Activated CD8-positive, alpha-beta T cell treated with anti-CD3 and anti-CD28 coated beads, Interleukin-2, amount 10 ng/mL, durations not matched to agents 7 days and 5 days (primary cell): ENCODE measurements at regions not wholly inside any gene's neighbourhood (a gene's known extent, or its start where the extent isn't known, plus 50 kb on each side); places are given as distances from the start of the nearest gene placed in this dataset.

Experiments
- ATAC-seq: fragments of 150-1000 bp; cut with Tn5 transposase; one replicate; pipeline ENCODE4 v1.10.0; 2021; ENCODE audit warnings: moderate library complexity
- CTCF ChIA-PET: fragments of 350-600 bp; sonication (Branson Sonifier 250); formaldehyde crosslinking; loops from one replicate; lab custom pipeline; 2021; ENCODE audit warnings: antibody characterized with exemption; lab: Charles Lee
- POLR2A ChIA-PET: fragments of 350-600 bp; sonication (Branson Sonifier 250); formaldehyde crosslinking; loops from one replicate; lab custom pipeline; 2021; ENCODE audit warnings: antibody characterized with exemption; lab: Charles Lee
- DNase-seq: peaks from one replicate; pipeline ENCODE4 v3.0.0-alpha.2; 2020
- H3K27ac Mint-ChIP-seq: one replicate; pipeline ENCODE4 v1.8.0; 2021; ENCODE audit warnings: mild to moderate bottlenecking, mixed read lengths
- H3K27me3 Mint-ChIP-seq: one replicate; pipeline ENCODE4 v1.8.0; 2021; ENCODE audit warnings: low read depth, mixed read lengths
- H3K36me3 Mint-ChIP-seq: one replicate; pipeline ENCODE4 v1.8.0; 2021; ENCODE audit warnings: low read depth, mixed read lengths
- H3K4me1 Mint-ChIP-seq: one replicate; pipeline ENCODE4 v1.8.0; 2021; ENCODE audit warnings: low read depth, mixed read lengths
- H3K4me3 Mint-ChIP-seq: one replicate; pipeline ENCODE4 v1.8.0; 2021; ENCODE audit warnings: mild to moderate bottlenecking, mixed read lengths
- H3K9me3 Mint-ChIP-seq: one replicate; pipeline ENCODE4 v1.8.0; 2022; ENCODE audit warnings: mixed read lengths; ENCODE audit not compliant: insufficient read depth

DNA sequence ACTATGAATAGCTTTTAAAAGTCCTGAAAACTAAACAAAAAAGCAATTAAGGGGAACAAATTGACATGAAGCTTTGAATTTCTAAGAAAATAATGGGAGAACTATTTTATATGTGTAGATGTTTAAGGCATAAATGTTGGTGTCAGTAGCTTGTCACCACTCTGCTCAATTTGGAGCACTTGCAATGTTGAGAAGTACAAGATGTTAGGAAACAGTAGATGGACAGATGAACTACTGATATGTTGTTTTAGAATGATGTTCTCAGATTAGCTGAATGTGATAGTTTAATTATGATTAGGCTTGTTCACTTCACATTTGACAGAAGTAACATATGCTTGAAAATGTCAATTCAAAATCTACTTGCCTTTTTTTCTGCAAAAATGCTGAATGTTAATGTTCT is 525.7 kb upstream of the IGFBP7 start:
- Mint-ChIP-seq H3K4me3 (no peak overlapping the region), H3K9me3 (no peaks in the 10 kb centered on the region), H3K27me3 (no peaks in the 10 kb centered on the region), H3K27ac (no peak overlapping the region), H3K4me1 (no peaks in the 10 kb centered on the region), H3K36me3 (no peaks in the 10 kb centered on the region)
- ChIA-PET POLR2A (no interaction called here), CTCF (no interaction called here)
- DNase-seq = no peak
- ATAC-seq = no peak

DNA sequence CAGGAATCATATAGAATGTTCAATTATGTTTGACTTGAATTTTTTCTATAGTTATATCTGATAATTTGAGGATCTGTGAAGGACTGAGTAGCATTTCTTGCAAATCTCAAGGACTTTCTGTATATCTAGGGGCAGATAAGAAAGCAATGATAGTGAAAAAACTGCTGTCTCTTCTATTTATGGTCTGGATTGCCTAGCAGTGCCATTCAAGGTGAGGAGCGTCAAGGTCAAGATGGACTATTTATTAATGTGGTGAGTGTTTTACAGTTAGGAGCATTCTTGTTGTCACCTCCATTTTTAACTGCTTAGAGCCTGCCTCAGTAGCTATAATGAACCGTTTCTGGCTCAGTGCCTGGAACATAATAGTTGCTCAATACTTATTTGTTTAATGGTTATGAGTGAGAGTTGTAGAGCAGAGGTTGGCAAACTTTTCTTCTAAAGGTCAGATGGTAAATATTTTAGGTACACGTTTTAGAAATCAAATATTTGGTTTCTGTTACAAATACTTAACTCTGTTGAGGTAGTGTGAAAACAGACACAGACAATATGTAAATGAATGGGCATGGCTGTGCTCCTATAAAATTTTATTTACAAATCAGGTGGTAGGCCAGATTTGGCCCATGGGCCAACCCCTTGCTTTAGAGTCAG is 523.2 kb upstream of the IGFBP7 start:
- Mint-ChIP-seq H3K4me1 (no peaks in the 10 kb centered on the region), H3K9me3 (no peaks in the 10 kb centered on the region), H3K27me3 (no peaks in the 10 kb centered on the region), H3K4me3 (no peak overlapping the region), H3K36me3 (no peaks in the 10 kb centered on the region), H3K27ac (no peak overlapping the region)
- ATAC-seq (no peak), DNase-seq (no peak)
- POLR2A ChIA-PET = no interaction called here
- CTCF ChIA-PET = no interaction called here

DNA sequence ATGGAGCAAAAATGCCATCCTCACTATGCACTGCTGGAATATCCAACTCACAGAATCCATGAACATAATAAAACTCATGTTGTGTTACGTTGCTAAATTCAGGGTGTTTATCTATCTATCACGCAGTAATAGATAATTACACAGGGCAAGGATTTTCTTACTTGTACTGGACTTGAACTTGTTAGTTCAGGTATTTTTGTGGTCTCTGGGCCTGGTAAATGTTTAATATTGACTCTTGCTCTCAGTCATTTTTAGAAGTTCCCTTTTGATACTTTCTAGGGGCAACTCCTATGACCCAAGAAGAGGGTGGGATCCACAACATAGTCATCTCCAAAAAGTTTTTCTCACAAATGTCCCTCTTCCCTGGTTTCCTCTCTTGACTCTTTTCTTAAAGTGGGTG is 522.4 kb upstream of the IGFBP7 start:
- POLR2A ChIA-PET = no interaction called here
- H3K4me3 Mint-ChIP-seq = no peak overlapping the region
- no peaks in the 10 kb centered on the region for H3K4me1 Mint-ChIP-seq
- H3K9me3 Mint-ChIP-seq = no peaks in the 10 kb centered on the region
- H3K27ac Mint-ChIP-seq = no peak overlapping the region
- no peaks in the 10 kb centered on the region for H3K27me3 Mint-ChIP-seq
- DNase-seq (no peak), ATAC-seq (no peak)
- CTCF ChIA-PET = no interaction called here
- H3K36me3 Mint-ChIP-seq = no peaks in the 10 kb centered on the region

DNA sequence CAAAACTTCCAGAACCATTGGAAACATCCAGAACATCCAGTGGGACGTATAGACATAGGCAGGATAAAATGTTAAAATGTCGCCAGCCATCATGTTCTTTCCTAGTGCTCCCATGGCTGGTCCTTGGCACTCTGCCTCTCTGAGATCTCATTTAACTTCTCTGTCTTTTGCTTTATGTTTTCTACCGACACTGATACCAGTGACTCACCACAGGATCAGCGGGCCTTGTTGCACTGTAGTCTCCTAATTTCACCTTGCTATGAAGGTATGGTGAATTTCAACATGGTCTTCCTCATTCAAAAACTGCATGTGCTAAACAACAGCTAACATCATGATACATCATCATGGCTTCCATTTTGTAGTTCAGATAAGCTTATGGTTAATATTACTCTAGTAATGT is 521.0 kb upstream of the IGFBP7 start:
- Mint-ChIP-seq H3K4me1 (no peaks in the 10 kb centered on the region), H3K27ac (no peak overlapping the region), H3K27me3 (no peaks in the 10 kb centered on the region), H3K4me3 (no peak overlapping the region), H3K36me3 (no peaks in the 10 kb centered on the region), H3K9me3 (no peaks in the 10 kb centered on the region)
- ATAC-seq (no peak), DNase-seq (no peak)
- ChIA-PET POLR2A (no interaction called here), CTCF (no interaction called here)

DNA sequence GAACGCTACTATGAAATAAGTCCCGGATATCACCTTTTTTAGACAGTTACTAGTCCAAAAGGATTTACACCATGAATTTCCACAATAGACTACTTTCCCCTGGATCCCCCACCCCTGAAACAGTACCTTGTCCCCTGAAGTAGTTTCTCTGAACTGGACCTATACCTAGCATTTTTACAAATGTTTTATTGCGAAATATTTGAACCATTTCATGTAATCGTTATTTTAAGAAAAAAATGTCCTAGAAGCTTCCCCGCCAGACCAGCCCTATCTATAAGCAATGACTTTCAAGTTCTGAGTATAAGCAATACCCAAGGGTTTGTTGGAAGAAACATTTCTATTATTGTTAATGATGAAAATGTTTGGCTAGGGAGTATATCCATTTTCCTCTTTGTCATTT is 517.8 kb upstream of the IGFBP7 start:
- Mint-ChIP-seq H3K36me3 (no peaks in the 10 kb centered on the region), H3K4me3 (no peak overlapping the region), H3K9me3 (peaks cover 4% of the 10 kb centered on the region), H3K27me3 (no peaks in the 10 kb centered on the region), H3K4me1 (no peaks in the 10 kb centered on the region), H3K27ac (no peak overlapping the region)
- DNase-seq (no peak), ATAC-seq (no peak)
- ChIA-PET POLR2A (interaction anchor here (0.6 kb wide), 1 partner anchor 1494 kb away, joined by 4 read pairs; no protein-coding TSS in a partner anchor), CTCF (no interaction called here)

DNA sequence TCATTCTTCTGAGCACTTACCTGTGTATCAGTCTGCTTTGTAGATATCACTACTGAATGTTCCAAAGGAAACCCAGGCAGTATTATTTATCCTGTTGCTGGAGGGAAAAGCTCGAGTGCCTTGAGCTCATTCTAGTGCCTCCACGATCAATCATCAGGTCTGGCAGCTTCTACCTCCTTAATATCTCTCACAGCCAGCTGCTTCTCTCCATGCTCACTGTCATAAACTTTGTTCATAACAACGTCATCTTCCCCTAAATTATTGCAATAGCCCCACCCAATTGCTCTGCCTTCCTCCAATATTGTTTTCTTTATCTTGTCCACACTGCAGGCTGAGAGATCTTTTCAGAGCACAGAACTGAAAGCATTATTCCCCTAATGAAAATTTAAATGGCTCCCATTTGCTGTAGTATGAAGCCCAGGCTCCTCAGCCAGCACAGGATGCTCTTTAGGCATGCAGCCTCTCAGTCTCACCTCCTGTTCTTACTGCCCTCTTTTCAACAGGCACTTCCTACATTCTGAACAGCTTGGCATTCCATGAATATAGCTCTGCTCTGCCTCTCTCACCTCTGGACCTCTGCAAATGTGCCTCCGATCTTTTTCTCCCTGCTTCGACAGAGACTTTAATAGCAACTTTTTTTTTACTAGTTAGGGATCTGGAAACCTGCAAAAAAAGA is 504.2 kb upstream of the IGFBP7 start:
- H3K27me3 Mint-ChIP-seq = no peaks in the 10 kb centered on the region
- ChIA-PET POLR2A (no interaction called here), CTCF (no interaction called here)
- no peak overlapping the region for H3K4me3 Mint-ChIP-seq
- no peak overlapping the region for H3K27ac Mint-ChIP-seq
- no peak for ATAC-seq
- no peaks in the 10 kb centered on the region for H3K9me3 Mint-ChIP-seq
- H3K36me3 Mint-ChIP-seq = no peaks in the 10 kb centered on the region
- no peak for DNase-seq
- H3K4me1 Mint-ChIP-seq = no peaks in the 10 kb centered on the region

DNA sequence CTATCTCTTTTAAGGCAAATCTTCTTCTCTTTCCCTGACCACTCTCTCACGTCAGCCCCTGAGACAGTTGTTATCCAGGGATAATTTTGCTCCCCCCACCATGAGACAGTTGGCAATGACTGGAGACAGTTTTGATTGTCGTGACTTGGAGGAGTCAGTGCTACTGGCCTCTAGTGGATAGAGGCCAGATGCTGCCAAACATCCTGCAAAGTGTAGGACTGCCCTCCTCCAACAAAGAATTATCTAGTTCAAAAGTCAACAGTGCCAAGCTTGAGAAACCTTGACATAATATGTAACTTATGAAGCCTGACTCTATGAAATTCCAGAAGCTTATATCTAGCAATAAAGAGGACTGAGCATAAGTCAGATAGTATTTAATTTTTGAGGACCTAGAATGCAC is 502.1 kb upstream of the IGFBP7 start:
- Mint-ChIP-seq H3K27me3 (no peaks in the 10 kb centered on the region), H3K36me3 (no peaks in the 10 kb centered on the region), H3K4me1 (no peaks in the 10 kb centered on the region), H3K27ac (no peak overlapping the region), H3K9me3 (no peaks in the 10 kb centered on the region), H3K4me3 (no peak overlapping the region)
- ChIA-PET POLR2A (no interaction called here), CTCF (no interaction called here)
- ATAC-seq (no peak), DNase-seq (no peak)

GRCh38 chr4:57607566-57608180 is 497.5 kb upstream of the IGFBP7 start:
- Mint-ChIP-seq H3K36me3 (no peaks in the 10 kb centered on the region), H3K27me3 (no peaks in the 10 kb centered on the region), H3K4me1 (no peaks in the 10 kb centered on the region), H3K9me3 (no peaks in the 10 kb centered on the region), H3K4me3 (no peak overlapping the region), H3K27ac (no peak overlapping the region)
- CTCF ChIA-PET = no interaction called here
- ATAC-seq (no peak), DNase-seq (no peak)
- POLR2A ChIA-PET = no interaction called here

- H3K4me1 Mint-ChIP-seq = no peaks in the 10 kb centered on the region
- H3K36me3 Mint-ChIP-seq = no peaks in the 10 kb centered on the region
- CTCF ChIA-PET = no interaction called here
- no peak overlapping the region for H3K27ac Mint-ChIP-seq
- no peak overlapping the region for H3K4me3 Mint-ChIP-seq
- ATAC-seq (no peak), DNase-seq (no peak)
- POLR2A ChIA-PET = no interaction called here
- H3K27me3 Mint-ChIP-seq = no peaks in the 10 kb centered on the region
- no peaks in the 10 kb centered on the region for H3K9me3 Mint-ChIP-seq
These were observed 495.2 kb upstream of the IGFBP7 start for GRCh38 chr4:57605376-57605775.

DNA sequence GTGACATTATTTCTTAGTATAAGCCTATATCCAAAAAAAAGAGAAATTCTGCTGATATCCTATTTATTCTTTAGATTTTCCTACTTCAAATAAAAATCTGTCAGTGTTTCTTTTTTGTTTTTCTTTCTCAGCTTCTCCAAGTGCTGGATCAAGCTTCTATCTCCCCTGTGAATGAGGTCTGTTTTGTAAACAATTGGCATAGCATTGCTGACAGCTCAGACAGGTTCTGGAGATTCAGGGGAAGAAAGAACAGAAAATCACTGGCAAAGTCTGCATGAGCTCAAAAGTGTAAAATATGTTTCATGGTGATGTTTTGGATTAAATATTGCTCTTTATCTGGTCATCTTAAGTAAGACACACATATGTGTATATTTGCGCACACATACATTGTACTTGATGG is 492.0 kb upstream of the IGFBP7 start:
- DNase-seq (no peak), ATAC-seq (no peak)
- Mint-ChIP-seq H3K27me3 (no peaks in the 10 kb centered on the region), H3K36me3 (no peaks in the 10 kb centered on the region), H3K27ac (no peak overlapping the region), H3K4me3 (no peak overlapping the region), H3K9me3 (no peaks in the 10 kb centered on the region), H3K4me1 (no peaks in the 10 kb centered on the region)
- ChIA-PET POLR2A (no interaction called here), CTCF (interaction anchor here (1.1 kb wide), 1 partner anchor 439 kb away, joined by 3 read pairs; no protein-coding TSS in a partner anchor)

DNA sequence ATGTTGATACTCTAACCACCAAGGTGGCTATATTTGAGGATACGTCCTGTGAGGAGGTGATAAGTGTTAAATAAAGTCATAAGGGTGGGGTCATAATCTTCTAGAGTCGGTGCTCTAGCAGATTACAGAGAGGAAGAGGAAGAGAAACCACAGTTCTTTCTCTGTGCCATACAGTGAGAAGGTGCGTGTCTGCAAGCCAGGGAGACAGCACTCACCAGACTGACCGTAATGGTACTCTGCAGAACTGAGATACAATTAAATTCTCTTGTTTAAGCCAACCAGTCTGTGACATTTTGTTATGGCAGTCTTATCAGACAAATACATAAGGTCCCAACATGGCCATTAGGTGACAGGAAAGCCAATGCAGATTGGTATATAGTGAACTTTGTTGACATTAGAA is 480.9 kb upstream of the IGFBP7 start:
- Mint-ChIP-seq H3K4me3 (no peak overlapping the region), H3K4me1 (no peaks in the 10 kb centered on the region), H3K36me3 (no peaks in the 10 kb centered on the region), H3K9me3 (no peaks in the 10 kb centered on the region), H3K27me3 (no peaks in the 10 kb centered on the region), H3K27ac (no peak overlapping the region)
- no peak for ATAC-seq
- POLR2A ChIA-PET = no interaction called here
- no peak for DNase-seq
- CTCF ChIA-PET = no interaction called here

GRCh38 chr4:57588557-57588956 is 478.4 kb upstream of the IGFBP7 start:
- POLR2A ChIA-PET = no interaction called here
- H3K27ac Mint-ChIP-seq = no peak overlapping the region
- H3K9me3 Mint-ChIP-seq = no peaks in the 10 kb centered on the region
- DNase-seq (no peak), ATAC-seq (no peak)
- no peaks in the 10 kb centered on the region for H3K4me1 Mint-ChIP-seq
- CTCF ChIA-PET = no interaction called here
- no peaks in the 10 kb centered on the region for H3K36me3 Mint-ChIP-seq
- H3K4me3 Mint-ChIP-seq = no peak overlapping the region
- H3K27me3 Mint-ChIP-seq = no peaks in the 10 kb centered on the region
